ENCODE measurements at regions not wholly inside any gene's neighbourhood (a gene's known extent, or its start where the extent isn't known, plus 50 kb on each side); places are given as distances from the start of the nearest gene placed in this dataset.

- H3K4me3 ChIP-seq = no peak overlapping the region
- peaks cover 0 to 7% of the 10 kb centered on the region in 2 donors for H3K27me3 ChIP-seq
- no peak for TF ChIP-seq CTCF (IDR thresholded peaks at IDR 0.05)
- TF ChIP-seq POLR2A (IDR thresholded peaks at IDR 0.05) = no peak
- TF ChIP-seq POLR2AphosphoS5 (IDR thresholded peaks at IDR 0.05) = no peak
- no peaks in the 10 kb centered on the region for H3K36me3 ChIP-seq
- intact Hi-C loops (cut with DNase I; ENCODE audit: low total_unique reads) = no loop called here
- H3K4me1 ChIP-seq = no peaks in the 10 kb centered on the region
- no peaks in the 10 kb centered on the region for H3K9me3 ChIP-seq
- no peak overlapping the region for H3K27ac ChIP-seq
- DNase-seq (ENCODE audit: low spot score in 2 of 2) = no peak
These were observed 311.8 kb upstream of the KCNN2 start for GRCh38 chr5:114050087-114050486.

- no peaks in the 10 kb centered on the region for H3K9me3 ChIP-seq
- H3K27me3 ChIP-seq = peaks cover 0 to 28% of the 10 kb centered on the region in 2 donors
- H3K27ac ChIP-seq = no peak overlapping the region
- no peaks in the 10 kb centered on the region for H3K4me1 ChIP-seq
- no peak for DNase-seq (ENCODE audit: low spot score in 2 of 2)
- no peak overlapping the region for H3K4me3 ChIP-seq
- no peaks in the 10 kb centered on the region for H3K36me3 ChIP-seq
- TF ChIP-seq CTCF (IDR thresholded peaks at IDR 0.05) (no peak), POLR2A (IDR thresholded peaks at IDR 0.05) (no peak), POLR2AphosphoS5 (IDR thresholded peaks at IDR 0.05) (no peak)
- intact Hi-C loops (cut with DNase I; ENCODE audit: low total_unique reads) = no loop called here
These were observed 308.5 kb upstream of the KCNN2 start for GRCh38 chr5:114053372-114053771.

GRCh38 chr5:114054594-114054993, 307.3 kb upstream of the KCNN2 start:
- H3K4me3 ChIP-seq = no peak overlapping the region
- TF ChIP-seq POLR2AphosphoS5 (IDR thresholded peaks at IDR 0.05) (no peak), POLR2A (IDR thresholded peaks at IDR 0.05) (no peak), CTCF (IDR thresholded peaks at IDR 0.05) (no peak)
- DNase-seq (ENCODE audit: low spot score in 2 of 2) = no peak
- peaks cover 0 to 33% of the 10 kb centered on the region in 2 donors for H3K27me3 ChIP-seq
- no peaks in the 10 kb centered on the region for H3K9me3 ChIP-seq
- H3K27ac ChIP-seq = no peak overlapping the region
- intact Hi-C loops (cut with DNase I; ENCODE audit: low total_unique reads) = no loop called here
- no peaks in the 10 kb centered on the region for H3K4me1 ChIP-seq
- no peaks in the 10 kb centered on the region for H3K36me3 ChIP-seq

GRCh38 chr5:114055318-114056184, 306.3 kb upstream of the KCNN2 start:
- Histone ChIP-seq H3K9me3 (no peaks in the 10 kb centered on the region), H3K27ac (no peak overlapping the region), H3K4me1 (no peaks in the 10 kb centered on the region), H3K27me3 (peaks cover 0 to 33% of the 10 kb centered on the region in 2 donors), H3K4me3 (peak overlapping the region; percentile 23 to 59 (median 41)), H3K36me3 (no peaks in the 10 kb centered on the region)
- no peak for TF ChIP-seq CTCF (IDR thresholded peaks at IDR 0.05)
- no peak for DNase-seq (ENCODE audit: low spot score in 2 of 2)
- intact Hi-C loops (cut with DNase I; ENCODE audit: low total_unique reads) = no loop called here

GRCh38 chr5:114056185-114056538, 305.7 kb upstream of the KCNN2 start:
- intact Hi-C loops (cut with DNase I; ENCODE audit: low total_unique reads) = no loop called here
- H3K27ac ChIP-seq = no peak overlapping the region
- no peaks in the 10 kb centered on the region for H3K4me1 ChIP-seq
- DNase-seq (ENCODE audit: low spot score in 2 of 2) = no peak
- peak overlapping the region; percentile 23 to 59 (median 41) for H3K4me3 ChIP-seq
- H3K36me3 ChIP-seq = no peaks in the 10 kb centered on the region
- no peak for TF ChIP-seq POLR2A (IDR thresholded peaks at IDR 0.05)
- no peak for TF ChIP-seq CTCF (IDR thresholded peaks at IDR 0.05)
- TF ChIP-seq POLR2AphosphoS5 (IDR thresholded peaks at IDR 0.05) = no peak
- no peaks in the 10 kb centered on the region for H3K9me3 ChIP-seq
- H3K27me3 ChIP-seq = peaks cover 0 to 33% of the 10 kb centered on the region in 2 donors

All from breast epithelium (tissue), 4 donors.